ENCODE measurements at regions not wholly inside any gene's neighbourhood (a gene's known extent, or its start where the extent isn't known, plus 50 kb on each side); places are given as distances from the start of the nearest gene placed in this dataset.

DNA sequence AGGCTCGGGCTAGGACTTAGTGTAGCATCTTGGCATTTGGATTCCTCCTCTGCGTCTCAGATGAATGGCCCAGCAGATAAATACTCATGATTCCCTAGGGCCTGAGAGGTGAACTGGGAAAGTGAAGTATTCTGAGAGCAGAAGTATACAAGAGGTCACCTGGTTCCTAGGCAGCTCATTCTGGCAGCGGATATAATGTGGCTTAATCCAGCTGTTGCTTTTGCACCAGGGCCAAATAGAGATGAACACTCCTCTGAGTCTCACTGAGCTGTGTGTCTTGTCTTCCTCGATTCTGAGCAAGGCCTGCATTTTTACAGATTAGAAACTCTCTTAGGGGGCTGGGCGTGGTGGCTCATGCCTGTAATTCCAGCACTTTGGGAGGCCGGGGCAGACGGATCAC, 196.1 kb downstream of the SLC4A3 start:
- no peak for TF ChIP-seq POLR2A (IDR thresholded peaks at IDR 0.05)
- no peak for TF ChIP-seq CTCF (IDR thresholded peaks at IDR 0.05)

Measured in body of pancreas (tissue), 4 donors.